ENCODE measurements at regions not wholly inside any gene's neighbourhood (a gene's known extent, or its start where the extent isn't known, plus 50 kb on each side); places are given as distances from the start of the nearest gene placed in this dataset.

DNA sequence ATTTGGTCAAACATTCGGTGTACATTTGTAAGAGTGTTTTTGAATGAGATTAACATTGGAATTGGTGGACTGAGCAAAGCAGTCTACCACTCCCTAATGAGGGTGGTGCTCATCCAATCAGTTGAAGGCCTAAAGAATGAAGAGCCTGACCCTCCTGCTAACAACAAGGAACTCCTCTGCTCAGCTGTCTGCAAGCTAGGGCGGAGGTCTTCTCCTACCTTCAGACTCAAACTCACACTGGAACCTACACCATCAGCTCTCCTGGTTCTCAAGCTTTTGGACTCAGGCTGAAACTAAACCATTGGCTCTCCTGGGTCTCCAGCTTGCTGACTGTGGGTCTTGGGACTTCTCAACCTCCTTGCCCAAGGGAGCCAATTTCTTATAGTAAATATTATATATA, 55.5 kb upstream of the NPAS2 start:
- DNase-seq = no peak

GRCh38 chr2:100765481-100765880, 54.5 kb upstream of the NPAS2 start:
- no peak for DNase-seq

GRCh38 chr2:100766256-100766655, 53.7 kb upstream of the NPAS2 start:
- DNase-seq = no peak

GRCh38 chr2:100766806-100767205, 53.1 kb upstream of the NPAS2 start:
- DNase-seq = no peak

DNA sequence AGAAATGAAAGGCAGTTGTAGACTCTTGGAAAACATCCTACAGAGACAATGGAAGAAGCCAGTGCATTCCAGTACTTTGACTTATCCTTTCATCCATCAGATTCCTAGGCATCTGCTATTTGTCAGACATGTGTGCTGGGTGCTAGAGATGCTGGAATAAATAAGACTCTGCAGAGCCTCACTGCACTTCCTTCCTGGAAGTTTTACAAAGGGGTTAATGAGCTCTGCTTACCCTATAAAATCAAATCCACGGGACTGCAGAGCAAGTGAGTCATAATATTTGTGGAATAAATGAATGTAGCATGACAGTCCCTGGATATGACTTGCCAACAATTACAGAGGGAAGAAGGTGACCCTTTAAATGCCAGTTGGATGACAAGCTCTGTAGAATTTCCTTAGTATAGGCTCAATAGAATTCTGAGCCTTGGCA, 52.7 kb upstream of the NPAS2 start:
- DNase-seq = peak in 1 of 3 donors; percentile 81

- DNase-seq = no peak
Measured at GRCh38 chr2:100767810-100768806, 51.8 kb upstream of the NPAS2 start.
